Activated effector memory CD4-positive, alpha-beta T cell treated with anti-CD3 and anti-CD28 coated beads, Interleukin-2, amount 50 U/mL, for 16 hours (primary cell): ENCODE measurements at regions not wholly inside any gene's neighbourhood (a gene's known extent, or its start where the extent isn't known, plus 50 kb on each side); places are given as distances from the start of the nearest gene placed in this dataset.
"Not testable (repeated sequence)": the region's sequence is repeated elsewhere in the genome, so short reads cannot be mapped to it uniquely, and the experiment has no call there.

Experiments
- DNase-seq: peaks from one replicate; pipeline ENCODE4 v3.0.0-alpha.2; 2020

GRCh38 chr16:29124162-29124561, 139.3 kb downstream of the LAT start:
- not testable (repeated sequence) for DNase-seq

GRCh38 chr16:29120680-29121079, 135.8 kb downstream of the LAT start:
- DNase-seq = not testable (repeated sequence)

- not testable (repeated sequence) for DNase-seq
These were observed 133.6 kb downstream of the LAT start for GRCh38 chr16:29118301-29118957.

GRCh38 chr16:29117631-29118030, 132.8 kb downstream of the LAT start:
- no peak for DNase-seq

GRCh38 chr16:29116980-29117379, 132.1 kb downstream of the LAT start:
- DNase-seq = no peak

GRCh38 chr16:29116207-29116606, 131.4 kb downstream of the LAT start:
- peak; percentile 60 for DNase-seq

GRCh38 chr16:29115802-29116141, 130.9 kb downstream of the LAT start:
- DNase-seq = not testable (repeated sequence)

- peak; percentile 71 for DNase-seq
These were observed 130.3 kb downstream of the LAT start for GRCh38 chr16:29114989-29115801.

GRCh38 chr16:29114574-29114973, 129.7 kb downstream of the LAT start:
- no peak for DNase-seq

GRCh38 chr16:29113446-29113845, 128.6 kb downstream of the LAT start:
- DNase-seq = not testable (repeated sequence)

- DNase-seq = no peak
These were observed 128.0 kb downstream of the LAT start for GRCh38 chr16:29112755-29113347.

GRCh38 chr16:29111901-29112680, 127.2 kb downstream of the LAT start:
- not testable (repeated sequence) for DNase-seq

GRCh38 chr16:29111421-29111820, 126.6 kb downstream of the LAT start:
- DNase-seq = no peak

GRCh38 chr16:29108625-29109169, 123.8 kb downstream of the LAT start:
- not testable (repeated sequence) for DNase-seq

- no peak for DNase-seq
These were observed 122.4 kb downstream of the LAT start for GRCh38 chr16:29107299-29107698.

- not testable (repeated sequence) for DNase-seq
These were observed 121.5 kb downstream of the LAT start for GRCh38 chr16:29106259-29106908.

- DNase-seq = not testable (repeated sequence)
These were observed 119.7 kb downstream of the LAT start for GRCh38 chr16:29104600-29104999.

- DNase-seq = not testable (repeated sequence)
These were observed 113.1 kb downstream of the LAT start for GRCh38 chr16:29097965-29098364.

GRCh38 chr16:29094729-29095624, 110.1 kb downstream of the LAT start:
- not testable (repeated sequence) for DNase-seq

GRCh38 chr16:29094325-29094724, 109.5 kb downstream of the LAT start:
- DNase-seq = not testable (repeated sequence)

GRCh38 chr16:29089679-29090078, 104.8 kb downstream of the LAT start:
- not testable (repeated sequence) for DNase-seq
